Transverse colon (tissue), 4 donors: ENCODE measurements at regions not wholly inside any gene's neighbourhood (a gene's known extent, or its start where the extent isn't known, plus 50 kb on each side); places are given as distances from the start of the nearest gene placed in this dataset.

Experiments used
- EP300 ChIP-seq: sonication (generic); formaldehyde crosslinking; IDR thresholded peaks from one replicate; pipeline ENCODE4 v1.6.1; 2017; ENCODE audit warnings: antibody characterized with exemption, low read depth
- POLR2A ChIP-seq: fragments of 450-650 bp; IDR thresholded peaks from one replicate; pipeline ENCODE4 v1.6.1; 2016; ENCODE audit warnings: antibody characterized with exemption, mild to moderate bottlenecking, moderate library complexity
- POLR2AphosphoS5 ChIP-seq, 3 donors: sonication (generic); formaldehyde crosslinking; IDR thresholded peaks; one replicate each; pipeline ENCODE4 v1.6.1; 2016; ENCODE audit warnings: antibody characterized with exemption in 3 of 3
- TF ChIP-seq, protein P1 (sequence below), 5 experiments: fragments of 200-600 bp in 3 of 5; fragments of 450-650 bp in 2 of 5; sonication (generic) in 3 of 5; IDR thresholded peaks; 1 replicate in 2 of 5; 2 replicates in 3 of 5; pipeline ENCODE4 v1.5.1; 2016 to 2017; ENCODE audit warnings: antibody characterized with exemption in 5 of 5, inconsistent platforms in 3 of 5, mild to moderate bottlenecking in 2 of 5, moderate library complexity in 1 of 5

GRCh38 chr5:56290378-56291078 lies 57.4 kb upstream of the ANKRD55 start:
- TF ChIP-seq, protein P1, sequence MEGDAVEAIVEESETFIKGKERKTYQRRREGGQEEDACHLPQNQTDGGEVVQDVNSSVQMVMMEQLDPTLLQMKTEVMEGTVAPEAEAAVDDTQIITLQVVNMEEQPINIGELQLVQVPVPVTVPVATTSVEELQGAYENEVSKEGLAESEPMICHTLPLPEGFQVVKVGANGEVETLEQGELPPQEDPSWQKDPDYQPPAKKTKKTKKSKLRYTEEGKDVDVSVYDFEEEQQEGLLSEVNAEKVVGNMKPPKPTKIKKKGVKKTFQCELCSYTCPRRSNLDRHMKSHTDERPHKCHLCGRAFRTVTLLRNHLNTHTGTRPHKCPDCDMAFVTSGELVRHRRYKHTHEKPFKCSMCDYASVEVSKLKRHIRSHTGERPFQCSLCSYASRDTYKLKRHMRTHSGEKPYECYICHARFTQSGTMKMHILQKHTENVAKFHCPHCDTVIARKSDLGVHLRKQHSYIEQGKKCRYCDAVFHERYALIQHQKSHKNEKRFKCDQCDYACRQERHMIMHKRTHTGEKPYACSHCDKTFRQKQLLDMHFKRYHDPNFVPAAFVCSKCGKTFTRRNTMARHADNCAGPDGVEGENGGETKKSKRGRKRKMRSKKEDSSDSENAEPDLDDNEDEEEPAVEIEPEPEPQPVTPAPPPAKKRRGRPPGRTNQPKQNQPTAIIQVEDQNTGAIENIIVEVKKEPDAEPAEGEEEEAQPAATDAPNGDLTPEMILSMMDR (IDR thresholded peaks at IDR 0.05), result no peak
- TF ChIP-seq POLR2A (no peak), EP300 (no peak), POLR2AphosphoS5 (IDR thresholded peaks at IDR 0.05) (no peak)
